Fibroblast of skin of left quadriceps (primary cell): ENCODE measurements at regions not wholly inside any gene's neighbourhood (a gene's known extent, or its start where the extent isn't known, plus 50 kb on each side); places are given as distances from the start of the nearest gene placed in this dataset.
"Not testable (repeated sequence)": the region's sequence is repeated elsewhere in the genome, so short reads cannot be mapped to it uniquely, and the experiment has no call there.

Experiments used
- DNase-seq, 2 experiments: peaks; one replicate each; pipeline ENCODE4 v3.0.0-alpha.2; 2013; ENCODE audit warnings: low read depth in 2 of 2

DNA sequence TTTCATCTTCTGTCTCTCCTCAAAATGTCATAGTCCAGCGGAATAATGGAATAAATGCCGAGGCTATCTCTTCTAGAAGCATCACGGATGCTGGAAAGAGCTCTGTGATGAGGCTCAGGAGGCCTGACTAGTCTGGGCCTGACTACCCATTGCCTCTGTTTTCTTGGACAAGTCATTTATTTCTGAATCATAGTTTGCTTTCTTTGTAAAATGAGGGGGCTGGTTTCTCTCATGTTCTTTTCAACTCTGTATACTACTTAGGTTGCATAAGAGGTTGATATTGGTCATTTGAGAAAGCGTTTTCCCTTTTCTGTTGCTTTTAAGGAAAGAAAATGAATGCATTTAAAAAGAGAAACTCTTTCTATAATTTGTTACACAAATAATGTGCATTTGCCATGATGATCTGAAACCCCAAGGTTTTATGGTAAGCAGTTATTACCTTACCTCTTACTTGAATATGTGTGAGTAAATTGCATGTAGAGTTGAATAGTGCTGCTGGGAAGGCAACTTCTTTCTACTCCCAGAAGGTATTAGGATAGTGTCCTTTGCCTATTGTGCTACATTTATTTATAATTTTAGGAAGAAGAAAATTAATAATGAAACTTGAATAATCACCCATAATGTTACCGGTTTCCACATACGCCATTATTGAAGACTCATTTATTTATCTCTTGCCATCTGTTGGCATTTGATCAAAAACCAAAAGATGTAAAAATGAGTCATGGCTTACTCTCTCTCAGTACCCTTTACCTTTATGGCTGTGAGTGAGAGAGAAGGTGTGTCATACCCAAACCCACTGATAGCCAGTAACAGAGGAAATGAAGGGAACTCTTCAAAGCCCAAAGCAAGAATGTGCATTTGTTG, 179.1 kb downstream of the FASLG start:
- no peak for DNase-seq

- DNase-seq = no peak
These were observed 179.9 kb downstream of the FASLG start for GRCh38 chr1:172838680-172839313.

GRCh38 chr1:172839639-172840038, 180.7 kb downstream of the FASLG start:
- DNase-seq = not testable (repeated sequence)

DNA sequence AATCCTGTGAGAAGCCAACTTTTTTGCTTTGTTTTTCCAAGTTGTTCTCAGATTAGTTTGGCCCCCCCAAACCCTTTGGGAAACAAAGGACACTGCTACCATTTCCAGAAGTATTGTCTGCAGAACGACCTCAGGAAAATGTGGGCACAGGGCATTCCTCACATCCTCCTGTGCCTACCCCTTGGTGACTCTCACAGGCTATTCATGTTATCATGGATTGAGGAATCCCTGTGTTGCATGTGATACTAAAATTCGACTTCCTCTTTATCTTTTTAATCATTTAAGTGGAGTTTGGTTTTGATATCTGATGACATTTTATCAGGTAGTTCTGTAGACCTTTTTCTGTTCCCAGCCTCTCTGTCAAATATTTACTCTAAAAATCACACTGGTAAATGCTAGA, 184.5 kb downstream of the FASLG start:
- DNase-seq = no peak

- DNase-seq = no peak
These were observed 186.5 kb downstream of the FASLG start for GRCh38 chr1:172845371-172845770.

DNA sequence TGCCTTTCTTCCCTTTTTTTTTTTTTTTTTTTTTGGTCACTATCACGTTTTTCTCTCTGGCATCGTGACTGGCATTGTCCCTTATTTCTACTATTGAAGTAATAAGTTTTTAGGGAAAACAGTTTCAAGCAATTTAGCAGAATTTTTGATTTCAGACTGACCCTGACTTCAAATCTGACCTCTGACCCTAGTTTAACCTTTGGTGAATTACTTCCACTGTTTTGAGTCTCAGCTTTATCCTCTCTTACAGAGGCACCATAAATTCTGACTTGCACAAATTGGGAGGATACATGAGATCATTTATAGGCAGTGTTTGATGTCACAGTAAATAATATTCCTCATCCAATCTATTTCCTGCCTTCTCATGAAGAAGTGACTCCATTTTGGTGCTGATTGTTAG, 187.0 kb downstream of the FASLG start:
- no peak for DNase-seq

DNA sequence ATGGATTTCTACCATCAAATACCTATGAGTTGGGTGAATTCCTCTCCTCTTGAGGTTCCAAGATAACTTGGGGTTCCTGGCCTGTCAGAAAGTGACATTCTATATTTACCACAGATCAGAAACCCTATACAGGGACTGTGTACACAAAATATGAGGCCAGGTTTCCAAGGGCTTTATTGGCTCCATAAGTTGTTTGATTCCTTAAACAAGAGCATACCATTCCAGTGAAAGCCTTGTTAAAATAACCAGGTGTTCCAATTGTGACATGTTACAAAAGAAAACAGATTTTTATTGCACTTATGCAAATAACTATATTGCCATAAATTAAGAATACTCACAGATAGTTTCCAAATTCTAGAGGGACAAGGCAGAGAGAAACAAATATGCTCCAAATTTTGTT, 188.9 kb downstream of the FASLG start:
- DNase-seq = not testable (repeated sequence)

- no peak for DNase-seq
These were observed 190.8 kb downstream of the FASLG start for GRCh38 chr1:172849653-172850052.

DNA sequence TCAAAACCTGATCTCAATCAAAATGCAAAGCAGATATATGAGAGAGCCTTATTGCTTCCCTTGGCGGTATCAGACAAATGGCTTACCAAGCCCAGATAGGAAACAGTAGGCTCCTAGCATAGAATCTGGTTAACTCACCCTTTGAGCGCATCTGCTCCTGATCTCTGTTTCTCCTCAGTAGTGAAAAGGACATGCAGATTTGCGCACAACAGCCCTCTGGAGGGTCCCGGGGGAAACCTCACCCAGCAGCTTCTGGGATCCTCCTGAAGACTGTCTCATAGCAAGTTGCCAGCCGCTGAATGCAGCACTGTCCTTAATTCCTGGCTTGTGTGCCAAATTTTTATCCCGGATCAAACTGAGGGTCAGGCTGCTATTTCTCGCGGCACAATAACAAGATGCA, 192.2 kb downstream of the FASLG start:
- peak; percentile 30 to 31 for DNase-seq

DNA sequence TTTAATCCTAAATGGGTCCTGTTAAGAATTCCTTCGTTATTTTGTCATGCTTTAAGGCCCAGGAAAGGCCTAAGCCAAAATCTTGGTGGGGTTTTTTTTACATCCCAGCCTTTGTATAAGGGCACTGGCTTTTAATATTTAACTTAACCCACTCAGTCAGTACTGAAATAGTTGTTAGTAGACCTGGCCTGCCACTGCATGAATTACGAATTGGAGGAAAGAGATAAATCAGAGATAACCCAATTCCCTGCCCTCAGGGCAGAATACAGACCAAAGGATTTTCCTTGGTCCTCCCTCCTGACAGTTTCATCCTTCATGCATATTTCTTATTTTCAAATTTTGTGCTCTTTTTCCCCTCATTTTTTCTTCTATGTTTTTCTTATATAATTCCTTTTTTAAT, 193.0 kb downstream of the FASLG start:
- DNase-seq = no peak

- DNase-seq = not testable (repeated sequence)
These were observed 194.8 kb downstream of the TNFSF18 start for GRCh38 chr1:172855983-172856382.

- no peak for DNase-seq
These were observed 187.7 kb downstream of the TNFSF18 start for GRCh38 chr1:172863031-172863430.

DNA sequence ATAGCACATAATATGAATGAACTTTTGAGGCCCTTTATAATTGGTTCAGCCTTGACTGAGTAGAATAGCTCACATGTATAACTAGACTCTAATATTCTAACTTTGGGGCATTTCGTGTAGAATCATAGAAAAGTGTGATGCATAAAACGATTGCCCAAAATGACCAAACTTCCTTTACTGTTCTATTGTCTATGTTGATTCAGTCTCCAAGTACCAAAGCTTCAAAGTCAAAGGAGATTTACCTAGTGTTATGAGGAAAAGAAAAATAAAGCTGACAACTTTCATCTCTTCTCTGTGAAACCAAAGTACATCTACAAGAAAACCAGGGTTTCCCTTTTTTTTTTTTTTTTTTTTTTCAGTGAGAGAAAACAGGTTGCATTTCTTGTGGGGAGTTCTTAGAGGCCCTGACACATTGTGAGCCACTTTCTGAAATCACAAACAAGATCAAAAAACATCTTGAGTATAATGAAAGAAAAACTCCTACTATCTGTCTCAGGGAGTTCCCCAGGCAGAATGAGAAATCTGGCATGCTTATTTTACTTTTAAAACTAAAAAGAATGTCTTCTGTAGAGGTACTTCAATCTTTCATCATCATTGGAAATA, 183.4 kb downstream of the TNFSF18 start:
- no peak for DNase-seq

- no peak for DNase-seq
These were observed 179.7 kb downstream of the TNFSF18 start for GRCh38 chr1:172870901-172871606.

DNA sequence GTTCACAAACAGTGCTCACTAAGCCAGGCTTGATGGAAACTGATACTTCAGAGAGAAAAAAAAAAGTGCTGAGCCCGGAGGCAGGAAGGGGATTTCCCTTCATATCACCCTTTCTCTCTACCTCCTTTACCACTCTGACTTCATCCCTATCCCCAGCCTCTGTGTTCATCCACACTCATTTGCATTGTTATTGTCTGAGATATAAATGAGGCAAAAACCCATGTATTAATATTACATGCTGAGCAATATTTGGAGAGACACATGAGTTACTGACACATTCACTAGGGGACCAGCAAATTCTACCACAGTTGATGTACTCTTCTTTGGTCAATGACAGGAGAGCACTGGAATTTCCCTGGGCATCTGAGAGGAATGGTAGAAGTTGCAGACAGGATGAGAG, 175.8 kb downstream of the TNFSF18 start:
- no peak for DNase-seq

- DNase-seq = no peak
These were observed 174.8 kb downstream of the TNFSF18 start for GRCh38 chr1:172875892-172876291.

DNA sequence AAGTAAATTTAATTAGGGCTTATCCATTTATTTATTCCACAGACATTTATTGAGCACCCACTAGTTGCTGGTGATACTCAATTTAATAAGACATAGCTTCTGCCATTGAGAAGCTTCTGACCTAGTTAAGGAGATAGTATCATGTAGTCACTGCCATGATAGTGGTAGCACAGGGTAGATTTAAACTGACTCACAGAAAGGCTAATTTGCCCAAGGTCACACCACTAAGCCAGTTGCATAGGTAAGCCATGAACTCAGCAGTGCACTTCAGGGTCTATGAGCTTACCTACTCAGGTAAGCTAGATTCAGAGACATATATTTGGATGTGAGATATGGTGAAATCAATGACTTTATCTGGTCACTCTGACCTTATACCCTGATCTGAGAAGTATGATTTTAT, 168.4 kb downstream of the TNFSF18 start:
- DNase-seq = no peak

- DNase-seq = no peak
These were observed 167.9 kb downstream of the TNFSF18 start for GRCh38 chr1:172882791-172883386.

- DNase-seq = no peak
These were observed 167.4 kb downstream of the TNFSF18 start for GRCh38 chr1:172883387-172883791.

DNA sequence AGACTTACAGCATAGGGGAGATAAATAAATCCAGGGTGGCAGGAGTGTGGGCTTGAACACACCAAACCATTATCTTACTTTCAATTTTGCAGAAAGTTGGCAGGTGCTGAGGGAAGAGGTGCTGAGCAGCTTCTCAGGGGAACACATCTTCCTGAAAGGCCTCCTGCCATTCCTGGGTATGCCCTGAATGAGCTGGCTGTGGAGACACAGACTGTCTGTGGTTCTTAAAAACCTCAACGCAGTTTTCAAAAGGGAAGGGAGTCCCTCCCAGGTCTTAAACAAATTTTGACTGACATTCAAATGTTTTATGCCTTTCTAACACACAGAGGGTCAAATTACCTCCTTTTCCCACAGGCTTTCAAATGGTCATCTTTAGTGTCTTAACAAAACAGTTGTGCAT, 166.9 kb downstream of the TNFSF18 start:
- no peak for DNase-seq

DNA sequence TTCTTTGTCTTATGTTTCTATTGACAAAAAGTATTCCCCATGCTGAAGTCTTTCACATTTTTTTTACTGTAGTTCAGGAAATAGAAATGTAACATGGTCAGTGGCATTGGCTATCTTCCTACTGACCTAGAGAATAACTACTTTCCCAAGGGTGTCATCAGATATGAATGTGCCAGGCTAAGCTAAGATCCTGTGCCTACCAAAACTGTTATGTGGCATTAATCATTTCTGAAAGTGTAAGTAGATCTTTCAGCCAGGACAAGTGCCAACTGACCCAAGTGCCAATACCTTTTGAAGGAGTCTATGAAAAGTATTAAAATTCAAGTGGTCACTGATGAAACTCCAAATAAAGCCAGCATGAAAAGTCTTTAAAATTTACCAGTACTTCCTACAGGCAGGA, 165.3 kb downstream of the TNFSF18 start:
- no peak for DNase-seq

DNA sequence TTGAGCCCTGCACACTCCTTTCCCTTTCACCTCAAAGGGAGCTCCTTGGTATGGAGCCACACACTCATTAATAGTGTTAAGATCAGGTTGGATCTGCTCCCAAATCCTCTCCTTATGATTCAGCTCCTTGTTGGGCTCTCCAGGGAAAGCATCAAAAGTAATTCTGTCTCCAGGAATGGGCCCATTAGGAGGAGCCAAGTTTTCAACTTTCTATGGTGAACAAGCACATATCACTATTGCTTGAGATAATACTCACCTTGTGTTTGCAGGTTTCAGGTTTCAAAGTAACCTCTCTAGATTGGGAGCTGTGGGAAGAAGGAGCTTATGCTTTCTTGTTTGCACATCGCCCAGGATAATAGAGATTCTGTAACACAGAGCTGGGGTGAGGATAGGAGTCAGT, 164.8 kb downstream of the TNFSF18 start:
- DNase-seq = peak; percentile 40 to 44
